AG09319 (cell line): ENCODE measurements at regions not wholly inside any gene's neighbourhood (a gene's known extent, or its start where the extent isn't known, plus 50 kb on each side); places are given as distances from the start of the nearest gene placed in this dataset.

ENCODE experiments used
- DNase-seq: peaks from one replicate; pipeline ENCODE4 v3.0.0-alpha.2; 2010; ENCODE audit warnings: low read depth; ENCODE audit errors: extremely low read depth
- CTCF ChIP-seq: IDR thresholded peaks from 2 replicates; pipeline ENCODE4 v1.5.1; 2011; ENCODE audit warnings: low read depth, mild to moderate bottlenecking, inconsistent platforms, low read length, moderate library complexity

DNA sequence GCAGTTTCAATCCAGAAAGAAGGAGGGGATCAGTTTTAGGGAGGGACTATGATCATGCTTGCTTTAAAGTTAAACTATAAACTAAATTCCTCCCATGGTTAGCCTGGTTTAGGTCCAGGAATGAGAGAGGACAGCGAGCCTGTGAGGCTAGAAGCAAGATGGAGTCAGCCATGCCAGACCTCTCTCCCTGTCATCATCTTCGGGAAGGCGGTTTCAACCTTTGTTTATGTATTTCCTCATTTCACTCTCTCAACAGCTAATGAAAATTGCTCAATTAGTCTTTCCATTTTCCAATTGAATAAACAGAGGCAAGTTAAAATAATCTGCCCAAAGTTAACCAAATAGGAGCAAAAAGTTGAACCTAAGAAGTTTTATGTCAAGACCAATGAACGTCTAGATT, 201.5 kb downstream of the KCNJ2 start:
- TF ChIP-seq CTCF: no peak
- no peak for DNase-seq

GRCh38 chr17:70373369-70373768, 204.0 kb downstream of the KCNJ2 start:
- DNase-seq: no peak
- no peak for TF ChIP-seq CTCF

DNA sequence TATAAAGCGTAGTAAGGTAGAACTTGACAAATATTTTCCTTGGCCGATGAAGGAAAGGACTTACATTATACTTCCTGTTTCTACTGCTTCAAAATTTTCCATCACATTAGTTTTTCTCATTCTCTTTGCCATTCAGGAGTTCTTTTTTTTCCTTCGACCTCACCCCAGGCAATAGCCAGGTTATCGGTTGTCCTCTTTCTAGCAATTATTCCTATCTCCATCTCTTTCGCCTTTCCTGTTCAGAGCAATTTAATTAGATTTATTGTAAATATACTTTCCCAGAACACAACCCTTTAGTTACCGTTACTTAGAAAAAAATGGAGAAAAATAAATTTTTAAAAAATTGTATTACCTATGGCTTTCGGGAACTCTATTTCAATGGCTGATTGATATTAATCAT, 205.2 kb downstream of the KCNJ2 start:
- no peak for TF ChIP-seq CTCF
- DNase-seq: no peak

DNA sequence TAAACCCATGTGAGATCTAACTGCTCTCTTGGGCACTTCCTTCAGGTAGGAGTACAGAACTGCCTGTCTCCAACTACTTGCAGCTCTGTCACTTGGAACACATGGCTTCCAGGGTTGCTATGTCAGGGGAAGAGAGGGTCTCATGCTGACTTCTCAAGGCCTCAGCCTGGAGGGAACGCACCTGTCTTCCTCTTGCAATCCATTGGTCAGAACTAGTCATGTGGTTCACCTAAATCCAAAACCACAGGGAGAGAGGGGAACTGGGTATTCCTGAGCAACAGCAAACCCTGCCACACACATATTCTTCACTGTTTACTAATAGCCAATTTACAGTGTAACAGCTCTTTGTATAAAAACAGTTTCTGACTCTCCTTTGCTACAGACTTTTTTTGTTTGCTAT, 206.1 kb downstream of the KCNJ2 start:
- DNase-seq: no peak
- no peak for TF ChIP-seq CTCF

DNA sequence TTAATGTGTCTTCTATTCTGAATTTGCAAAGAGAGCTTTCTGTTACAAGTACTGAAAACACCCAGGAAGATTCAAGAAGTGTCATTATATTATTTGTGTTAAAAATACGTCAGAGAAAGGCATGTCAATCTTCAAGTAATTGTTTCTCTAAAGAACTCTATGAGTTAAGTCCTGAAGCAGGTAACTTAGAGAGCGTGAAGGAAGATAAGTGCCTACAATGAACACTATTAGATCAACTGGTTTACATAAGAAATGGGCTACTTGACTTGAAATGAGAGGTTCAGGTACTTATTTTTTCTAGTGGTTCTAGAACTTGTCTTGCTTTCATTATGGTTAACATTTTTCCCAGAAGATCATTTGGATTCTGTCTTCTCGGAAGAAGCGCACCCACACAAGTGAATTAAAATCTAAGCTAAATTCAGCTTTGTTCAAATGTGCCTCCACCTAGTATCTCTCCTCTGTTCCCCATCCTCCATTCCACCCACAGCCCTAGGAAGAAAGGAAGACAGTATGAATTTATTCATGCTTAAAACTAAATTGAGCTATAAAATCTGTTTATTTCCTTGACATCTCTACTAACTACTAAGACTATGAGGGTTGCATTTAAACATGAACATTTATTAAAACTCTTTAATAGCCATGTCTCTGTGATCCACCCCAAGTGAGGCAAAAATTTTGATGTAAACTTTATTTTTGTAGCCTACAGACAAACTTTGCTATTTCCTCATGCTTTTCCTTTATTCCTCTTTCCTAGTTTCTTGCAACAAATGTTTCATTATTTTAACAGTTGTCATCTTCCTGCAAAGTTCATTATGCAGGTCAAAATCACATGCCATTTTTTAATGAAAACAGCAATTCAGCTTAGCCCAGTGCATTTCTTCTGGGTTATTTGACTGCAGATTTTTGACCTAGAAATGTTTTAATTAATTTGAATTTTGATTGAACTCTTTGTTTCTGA, 206.8 kb downstream of the KCNJ2 start:
- TF ChIP-seq CTCF: no peak
- DNase-seq: no peak

DNA sequence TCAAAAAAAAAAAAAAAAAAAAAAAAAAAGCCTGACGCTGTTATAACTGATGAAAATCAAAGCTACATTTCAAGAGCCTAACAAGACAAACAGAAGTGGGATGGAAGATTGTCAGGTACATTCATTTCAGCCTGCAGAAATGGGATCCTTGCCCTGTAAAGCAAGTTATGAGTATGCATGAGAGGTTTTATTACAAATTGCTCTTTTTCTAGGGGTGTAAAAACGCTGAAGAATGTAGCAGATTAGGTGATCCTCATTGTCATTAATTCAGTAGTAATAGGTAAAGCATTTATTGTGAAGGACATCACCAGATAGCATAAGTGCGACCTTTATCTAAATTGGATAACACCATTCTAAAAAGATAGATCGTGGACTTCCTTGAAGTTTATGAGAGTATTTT, 208.3 kb downstream of the KCNJ2 start:
- DNase-seq: no peak
- TF ChIP-seq CTCF: no peak

DNA sequence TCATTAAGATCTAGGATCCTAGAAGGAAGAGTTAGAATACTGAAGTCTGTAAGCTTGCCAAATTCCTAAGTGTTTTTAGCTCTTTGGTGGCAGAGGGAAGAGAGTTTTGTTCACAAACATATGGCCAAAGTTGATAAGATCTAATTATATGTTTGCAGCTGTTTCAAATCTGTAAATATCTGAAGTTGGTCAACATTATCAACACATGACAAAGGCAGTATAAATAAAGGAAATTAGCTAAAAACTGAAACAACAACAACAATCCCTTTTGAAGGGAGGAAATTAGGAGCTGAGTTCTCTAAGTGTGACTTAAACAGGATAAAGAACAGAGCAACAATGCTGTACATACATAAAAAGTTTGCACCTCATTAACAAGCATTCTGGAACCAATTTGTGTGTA, 208.7 kb downstream of the KCNJ2 start:
- DNase-seq: no peak

More for the DNA sequence above, 208.7 kb downstream of the KCNJ2 start:
- TF ChIP-seq CTCF: no peak
